CD4-positive, alpha-beta T cell treated with Interleukin-21 for 1 hour (primary cell): ENCODE measurements at regions not wholly inside any gene's neighbourhood (a gene's known extent, or its start where the extent isn't known, plus 50 kb on each side); places are given as distances from the start of the nearest gene placed in this dataset.

Experiments used
- DNase-seq: peaks from one replicate; pipeline ENCODE4 v3.0.0-alpha.2; 2020

- DNase-seq, result no peak
Measured at GRCh38 chr17:14873996-14874395, 391.1 kb downstream of the PMP22 start.

DNA sequence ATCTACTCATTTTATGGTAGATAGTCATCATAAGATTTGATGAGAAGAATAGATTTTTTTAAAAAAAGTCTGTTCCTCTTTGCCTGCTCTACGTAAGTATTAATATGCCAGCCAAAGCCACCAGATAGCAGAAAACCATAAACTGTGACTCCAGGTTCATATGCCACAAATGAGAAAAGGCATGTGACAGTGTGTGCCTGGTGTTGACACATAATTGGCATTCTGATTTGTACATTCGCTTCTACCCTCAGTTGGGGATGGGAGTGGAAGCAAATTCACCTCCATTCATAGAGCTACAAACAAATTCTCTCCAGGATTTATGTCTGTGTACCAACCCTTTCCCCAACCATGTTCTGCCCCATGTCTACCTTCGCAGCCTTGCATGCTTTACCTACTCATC is 391.6 kb downstream of the PMP22 start:
- DNase-seq, result no peak

GRCh38 chr17:14871921-14872320 is 393.2 kb downstream of the PMP22 start:
- DNase-seq, result no peak

DNA sequence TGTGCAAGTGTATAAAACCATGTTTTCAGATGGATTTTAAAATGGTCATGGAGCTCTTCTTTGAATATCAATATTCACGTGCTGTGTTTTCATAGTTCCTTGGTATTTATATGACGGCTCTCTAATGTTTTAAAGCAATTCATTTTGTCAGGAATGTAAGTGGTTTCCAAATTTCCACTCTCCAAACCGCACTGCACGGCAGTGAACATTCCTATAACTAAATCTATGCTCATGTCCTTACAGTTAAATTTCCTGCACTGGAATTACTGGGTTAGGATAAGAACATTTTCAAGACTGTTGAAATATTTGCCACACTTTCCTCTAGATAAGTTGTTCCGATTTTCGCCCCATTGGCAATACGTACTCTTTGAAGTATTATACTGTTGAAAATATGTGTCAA is 398.9 kb downstream of the PMP22 start:
- DNase-seq, result no peak

DNA sequence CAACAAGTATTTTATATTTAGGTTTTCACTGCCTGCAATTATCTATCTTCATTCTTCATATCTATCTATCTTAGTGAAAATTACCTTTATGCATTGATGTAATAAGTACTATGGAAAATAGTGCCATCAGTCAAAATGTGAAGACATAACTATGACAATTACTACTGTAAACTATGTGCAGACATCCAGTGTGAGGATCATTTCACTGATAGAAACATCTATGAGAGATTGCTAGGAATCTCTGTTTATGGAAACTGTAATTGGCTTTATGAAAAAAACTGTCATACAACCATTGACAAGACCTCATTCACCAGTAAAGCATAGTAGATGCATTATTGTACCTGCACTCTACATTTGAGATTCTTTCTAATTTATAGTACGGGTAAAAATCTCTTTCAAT is 401.0 kb downstream of the PMP22 start:
- DNase-seq, result no peak

GRCh38 chr17:14859542-14859941 is 405.6 kb downstream of the PMP22 start:
- no peak for DNase-seq

- no peak for DNase-seq
Measured at GRCh38 chr17:14856176-14856575, 408.9 kb downstream of the PMP22 start.

GRCh38 chr17:14854691-14855090 is 410.4 kb downstream of the PMP22 start:
- DNase-seq, result no peak

DNA sequence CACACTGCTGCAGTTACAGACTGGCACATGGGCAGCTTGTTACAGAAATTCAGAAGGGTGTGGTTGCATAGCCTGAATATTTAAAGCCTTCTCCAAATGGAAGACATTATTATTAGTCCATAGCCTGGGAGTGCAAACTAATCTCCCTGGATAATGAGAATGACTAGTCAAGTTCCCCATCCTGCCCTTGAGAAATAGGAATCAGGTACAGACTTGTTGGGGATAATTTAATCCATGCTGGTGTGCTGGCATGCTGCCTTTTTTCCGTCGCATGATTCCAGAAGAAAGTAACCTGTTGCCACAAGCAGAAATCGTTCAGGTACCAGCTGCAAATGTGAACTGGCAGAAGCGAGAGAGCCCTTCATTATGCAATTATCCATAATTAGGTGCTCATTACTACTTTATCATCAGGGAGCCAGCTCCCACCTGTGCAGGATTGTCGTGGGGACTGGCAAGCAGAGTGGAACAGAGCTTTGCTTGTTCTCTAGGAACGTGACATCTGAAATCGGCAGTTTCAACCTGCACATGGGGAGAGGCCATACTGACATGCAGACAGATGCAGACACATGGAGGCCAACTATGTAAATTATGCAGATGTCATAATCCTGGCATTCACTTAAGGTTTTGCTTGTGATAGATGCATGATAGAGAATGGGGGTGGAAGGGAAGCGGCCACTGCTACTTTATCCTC is 419.4 kb downstream of the PMP22 start:
- no peak for DNase-seq

- no peak for DNase-seq
Measured at GRCh38 chr17:14843086-14843795, 421.9 kb downstream of the PMP22 start.

- no peak for DNase-seq
Measured at GRCh38 chr17:14840616-14841231, 424.4 kb downstream of the PMP22 start.

GRCh38 chr17:14838567-14838966 is 426.6 kb downstream of the PMP22 start:
- DNase-seq, result no peak

GRCh38 chr17:14833201-14833785 is 431.8 kb downstream of the PMP22 start:
- DNase-seq, result no peak

DNA sequence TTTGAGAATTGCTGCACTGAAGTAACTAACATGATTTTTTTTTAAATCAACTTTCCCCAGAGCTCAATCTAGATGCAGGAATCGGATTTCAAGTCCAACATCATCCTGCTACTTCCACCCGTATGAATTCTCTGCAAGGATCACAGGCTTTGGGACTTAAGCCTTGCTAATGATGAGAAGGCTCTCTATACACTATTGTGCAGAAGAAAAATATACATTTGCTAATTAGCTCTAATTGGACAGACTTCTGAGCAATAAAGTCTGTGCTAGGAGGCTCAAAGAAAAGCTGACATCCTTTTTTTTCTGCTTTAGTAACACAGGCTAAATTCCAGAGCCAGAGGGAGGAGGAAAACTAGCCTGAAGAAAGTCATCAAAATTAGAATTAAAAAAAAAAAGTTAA is 433.6 kb downstream of the PMP22 start:
- no peak for DNase-seq

DNA sequence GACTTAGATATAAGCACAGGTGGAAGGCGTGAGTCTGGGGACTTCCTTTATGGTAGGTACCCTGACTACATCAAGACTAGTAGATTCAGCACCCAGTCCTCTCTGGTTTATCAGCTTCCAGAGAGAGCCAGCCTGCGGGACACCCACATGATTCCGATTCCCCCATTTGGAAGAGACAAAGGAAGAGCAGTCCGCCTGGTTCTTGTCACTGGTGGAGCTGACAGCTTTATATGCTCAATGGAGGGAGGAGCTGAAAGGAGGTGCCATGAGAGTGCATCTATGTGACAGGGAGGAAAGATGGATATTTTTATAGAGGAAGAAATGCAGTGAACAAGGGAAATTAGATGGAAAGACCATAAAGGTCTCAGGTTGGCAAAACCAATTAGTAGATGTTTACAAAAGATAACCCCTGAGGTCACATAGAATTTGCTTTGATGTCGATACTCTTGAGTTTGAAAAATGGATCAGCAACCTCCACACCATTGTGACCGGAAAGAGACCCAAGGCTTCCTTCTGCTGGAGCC is 437.7 kb downstream of the PMP22 start:
- DNase-seq, result no peak

GRCh38 chr17:14826358-14826757 is 438.8 kb downstream of the PMP22 start:
- no peak for DNase-seq

- DNase-seq, result no peak
Measured at GRCh38 chr17:14818469-14818868, 446.7 kb downstream of the PMP22 start.

GRCh38 chr17:14815079-14815478 is 450.0 kb downstream of the PMP22 start:
- no peak for DNase-seq

DNA sequence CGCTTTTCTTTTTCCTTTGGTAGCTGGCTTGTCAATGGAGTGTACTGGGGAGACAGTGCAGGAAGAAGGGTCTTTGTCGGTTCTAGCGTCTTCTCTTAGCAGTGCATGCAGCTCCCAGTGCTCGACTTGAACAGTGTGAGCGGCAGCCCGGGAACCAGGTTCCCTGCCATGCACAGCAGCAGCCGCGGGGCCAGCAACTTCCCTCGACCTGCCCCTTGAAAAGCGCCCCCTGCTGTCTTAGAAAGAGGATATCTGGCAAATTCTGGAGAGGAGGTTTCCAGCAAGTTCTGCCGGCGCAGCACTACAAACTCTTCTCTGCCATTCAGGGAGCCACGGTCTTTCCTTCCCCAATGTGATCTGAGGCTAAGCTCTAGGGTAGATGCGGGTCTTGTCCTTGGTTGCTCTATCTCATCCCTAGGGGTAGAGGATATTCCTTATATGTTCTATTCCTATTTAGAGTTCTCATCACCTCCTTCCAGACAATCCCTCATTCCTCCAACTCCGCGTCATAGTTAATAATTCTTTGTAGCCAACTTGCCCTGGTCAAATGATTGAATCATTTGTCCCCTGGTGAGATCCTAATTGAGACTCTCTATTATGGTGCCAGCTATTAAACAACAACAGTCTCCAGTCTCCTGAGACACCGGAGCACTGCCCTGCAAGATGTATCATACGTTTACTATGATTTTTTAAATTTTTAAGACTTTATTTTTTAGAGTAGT is 451.3 kb downstream of the PMP22 start:
- peak; percentile 30 for DNase-seq

- DNase-seq, result no peak
Measured at GRCh38 chr17:14808425-14808824, 456.7 kb downstream of the PMP22 start.

GRCh38 chr17:14805348-14805747 is 459.8 kb downstream of the PMP22 start:
- DNase-seq, result no peak

DNA sequence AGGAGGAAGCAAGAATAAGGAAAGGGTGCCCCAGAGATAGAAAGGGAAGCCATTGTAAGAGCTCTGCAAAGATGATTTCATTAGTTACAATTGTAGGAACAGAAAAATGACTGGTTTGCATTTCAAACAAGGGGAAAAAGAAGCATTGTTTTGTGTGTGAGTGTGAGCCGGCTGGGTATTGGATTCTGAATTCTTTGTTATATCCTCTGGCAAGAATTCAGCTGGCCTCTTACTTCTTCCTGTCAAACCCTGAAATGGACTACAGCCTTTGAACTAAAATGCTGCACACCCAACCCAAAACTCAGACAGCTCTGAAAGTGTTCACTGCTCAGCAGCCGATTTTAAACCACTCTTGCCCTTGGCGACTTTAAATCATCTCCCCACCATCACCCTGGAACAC is 461.3 kb downstream of the PMP22 start:
- no peak for DNase-seq

DNA sequence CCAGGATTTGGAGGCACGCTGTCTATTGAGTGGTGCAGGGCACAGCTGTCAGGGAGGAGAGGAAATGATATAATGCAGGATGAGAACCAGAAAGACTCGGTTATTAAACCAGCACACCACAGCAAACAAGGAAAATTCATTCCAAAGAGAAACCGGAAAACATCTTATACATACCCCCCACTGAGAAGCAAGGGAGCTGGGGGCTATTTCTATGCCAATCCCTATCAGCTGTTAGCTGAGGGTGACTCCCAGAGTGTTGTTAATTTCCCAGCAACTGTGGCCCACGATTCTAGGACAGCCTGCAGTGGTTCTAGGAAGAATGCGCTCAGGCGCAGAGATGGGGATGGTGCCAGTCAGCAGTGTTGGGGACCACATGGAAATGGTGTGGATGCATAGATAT is 467.3 kb downstream of the PMP22 start:
- no peak for DNase-seq
